ENCODE measurements at regions not wholly inside any gene's neighbourhood (a gene's known extent, or its start where the extent isn't known, plus 50 kb on each side); places are given as distances from the start of the nearest gene placed in this dataset.

GRCh38 chr11:95330302-95330701 is 99.3 kb upstream of the SESN3 start:
- TF ChIP-seq ZFP30 (CRISPR knock-in tag; IDR thresholded peaks at IDR 0.05) (no peak), ZFP3 (CRISPR knock-in tag; IDR thresholded peaks at IDR 0.05) (no peak), POU6F1 (CRISPR knock-in tag; IDR thresholded peaks at IDR 0.05; ENCODE audit: borderline replicate concordance, low read depth) (no peak), RARB (CRISPR knock-in tag; IDR thresholded peaks at IDR 0.05) (no peak), BACH2 (CRISPR knock-in tag; IDR thresholded peaks at IDR 0.05; ENCODE audit: borderline replicate concordance) (no peak), ZC3H10 (CRISPR knock-in tag; IDR thresholded peaks at IDR 0.05) (no peak), ARNTL (CRISPR knock-in tag; IDR thresholded peaks at IDR 0.05; ENCODE audit: borderline replicate concordance, low read depth) (no peak)

All from SK-N-SH treated with all-trans-retinoic acid at 6 μM for 48 hours (cell line).